ENCODE measurements at regions not wholly inside any gene's neighbourhood (a gene's known extent, or its start where the extent isn't known, plus 50 kb on each side); places are given as distances from the start of the nearest gene placed in this dataset.

- no peak for DNase-seq (ENCODE audit: low read depth)
These were observed 358.5 kb downstream of the WDR72 start for GRCh38 chr15:53400986-53401385.

- no peak for DNase-seq (ENCODE audit: low read depth)
These were observed 362.3 kb downstream of the WDR72 start for GRCh38 chr15:53397041-53397616.

GRCh38 chr15:53395871-53396270 lies 363.6 kb downstream of the WDR72 start:
- DNase-seq (ENCODE audit: low read depth), result no peak

- no peak for DNase-seq (ENCODE audit: low read depth)
These were observed 368.9 kb downstream of the WDR72 start for GRCh38 chr15:53390549-53390948.

GRCh38 chr15:53389271-53390037 lies 370.0 kb downstream of the WDR72 start:
- no peak for DNase-seq (ENCODE audit: low read depth)

GRCh38 chr15:53384417-53384816 lies 375.0 kb downstream of the WDR72 start:
- peak; percentile 4 for DNase-seq (ENCODE audit: low read depth)

GRCh38 chr15:53378096-53378800 lies 381.2 kb downstream of the WDR72 start:
- no peak for DNase-seq (ENCODE audit: low read depth)

- no peak for DNase-seq (ENCODE audit: low read depth)
These were observed 391.7 kb downstream of the WDR72 start for GRCh38 chr15:53367740-53368139.

GRCh38 chr15:53360881-53361280 lies 398.6 kb downstream of the WDR72 start:
- no peak for DNase-seq (ENCODE audit: low read depth)

- no peak for DNase-seq (ENCODE audit: low read depth)
These were observed 400.4 kb downstream of the WDR72 start for GRCh38 chr15:53359038-53359437.

GRCh38 chr15:53354874-53355273 lies 404.6 kb downstream of the WDR72 start:
- DNase-seq (ENCODE audit: low read depth), result no peak

GRCh38 chr15:53351373-53351772 lies 408.1 kb downstream of the WDR72 start:
- DNase-seq (ENCODE audit: low read depth), result no peak

- DNase-seq (ENCODE audit: low read depth), result no peak
These were observed 412.9 kb downstream of the WDR72 start for GRCh38 chr15:53346583-53346982.

GRCh38 chr15:53331328-53332190 lies 427.9 kb downstream of the WDR72 start:
- DNase-seq (ENCODE audit: low read depth), result no peak

- DNase-seq (ENCODE audit: low read depth), result no peak
These were observed 431.1 kb downstream of the WDR72 start for GRCh38 chr15:53328341-53328740.

GRCh38 chr15:53324061-53324460 lies 435.4 kb downstream of the WDR72 start:
- no peak for DNase-seq (ENCODE audit: low read depth)

GRCh38 chr15:53323191-53323590 lies 436.3 kb downstream of the WDR72 start:
- peak; percentile 57 for DNase-seq (ENCODE audit: low read depth)

GRCh38 chr15:53320816-53321215 lies 438.6 kb downstream of the WDR72 start:
- DNase-seq (ENCODE audit: low read depth), result no peak

GRCh38 chr15:53312707-53313106 lies 446.8 kb downstream of the WDR72 start:
- DNase-seq (ENCODE audit: low read depth), result no peak

GRCh38 chr15:53310709-53311108 lies 448.8 kb downstream of the WDR72 start:
- DNase-seq (ENCODE audit: low read depth), result no peak

GRCh38 chr15:53307952-53308624 lies 451.4 kb downstream of the WDR72 start:
- DNase-seq (ENCODE audit: low read depth), result peak; percentile 53
